ENCODE measurements at regions not wholly inside any gene's neighbourhood (a gene's known extent, or its start where the extent isn't known, plus 50 kb on each side); places are given as distances from the start of the nearest gene placed in this dataset.

DNA sequence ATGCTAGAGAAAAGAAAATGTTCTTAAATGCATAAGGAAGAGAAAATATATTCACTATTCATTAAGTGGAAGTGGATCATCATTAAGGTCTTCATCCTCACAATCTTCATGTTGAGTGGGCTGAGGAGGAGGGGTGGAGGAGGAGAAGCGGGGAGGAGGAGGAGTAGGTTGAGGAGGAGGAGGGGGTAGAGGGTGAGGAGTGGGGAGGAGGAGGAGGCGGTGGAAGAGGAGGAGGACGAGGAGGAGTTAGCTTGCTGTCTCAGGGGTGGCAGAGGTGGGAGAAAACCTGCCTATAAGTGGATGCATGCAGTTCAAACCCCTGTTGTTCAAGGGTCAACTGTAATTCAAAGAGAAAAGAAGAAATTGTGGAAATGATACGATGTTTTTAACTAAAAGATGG lies 71.6 kb downstream of the MYEOV start:
- no peak for DNase-seq

DNA sequence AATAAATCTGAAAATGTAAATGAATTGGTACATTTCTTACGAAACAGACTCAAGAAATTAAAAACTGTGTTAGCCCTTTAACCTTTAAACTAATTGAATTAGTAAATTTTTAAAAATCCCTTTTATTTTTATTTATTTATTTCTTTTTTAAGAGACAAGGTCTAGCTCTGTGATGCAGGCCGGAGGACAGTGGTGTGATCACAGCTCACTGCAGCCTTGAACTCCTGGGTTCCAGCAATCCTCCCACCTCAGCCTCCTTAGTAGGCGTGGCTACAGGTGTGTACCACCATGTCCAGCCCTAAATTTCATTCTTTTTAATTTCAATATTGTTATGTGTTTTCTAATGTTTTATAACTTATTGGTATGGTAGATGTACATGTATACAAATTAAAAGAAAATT lies 72.6 kb downstream of the MYEOV start:
- no peak for DNase-seq

DNA sequence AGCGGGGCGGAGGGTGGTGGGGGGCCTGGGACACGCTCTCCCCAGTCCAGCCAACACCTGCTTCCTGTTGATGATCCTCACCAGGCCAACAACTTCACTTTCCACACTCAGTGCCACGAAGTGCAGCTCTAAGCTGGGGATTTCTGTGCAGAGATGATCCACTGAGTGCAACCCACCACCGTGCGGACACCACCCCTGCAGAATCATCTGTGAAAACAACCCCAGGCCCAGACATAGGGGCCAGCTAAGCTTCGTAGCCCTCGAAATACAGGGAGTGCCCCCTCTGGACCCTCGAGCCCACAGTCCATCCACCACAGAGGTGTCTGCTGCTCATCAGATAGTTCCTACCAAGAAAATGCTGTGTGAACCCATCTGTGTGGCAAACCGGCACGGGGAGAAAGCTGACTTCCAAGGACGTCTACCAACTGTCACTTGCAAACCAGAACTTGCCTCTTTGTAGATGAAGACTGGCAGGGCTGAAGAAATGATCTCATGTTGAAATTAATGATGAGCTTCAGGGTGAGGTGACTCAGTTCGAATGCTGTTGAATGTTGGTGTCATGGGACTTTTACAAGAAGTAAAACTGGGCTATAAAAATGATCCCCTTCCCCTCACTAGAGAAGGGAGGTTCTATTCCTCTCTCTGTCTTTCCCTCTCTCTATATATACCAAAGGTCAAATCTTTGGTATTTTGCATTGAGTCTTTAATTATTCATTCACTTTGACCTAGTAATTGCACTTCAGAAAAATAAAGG lies 73.4 kb downstream of the MYEOV start:
- DNase-seq = no peak

- DNase-seq = no peak
Measured at GRCh38 chr11:69368119-69368880, 74.3 kb downstream of the MYEOV start.

GRCh38 chr11:69369210-69369825 lies 75.4 kb downstream of the MYEOV start:
- no peak for DNase-seq

GRCh38 chr11:69369945-69370344 lies 76.0 kb downstream of the MYEOV start:
- DNase-seq = no peak

DNA sequence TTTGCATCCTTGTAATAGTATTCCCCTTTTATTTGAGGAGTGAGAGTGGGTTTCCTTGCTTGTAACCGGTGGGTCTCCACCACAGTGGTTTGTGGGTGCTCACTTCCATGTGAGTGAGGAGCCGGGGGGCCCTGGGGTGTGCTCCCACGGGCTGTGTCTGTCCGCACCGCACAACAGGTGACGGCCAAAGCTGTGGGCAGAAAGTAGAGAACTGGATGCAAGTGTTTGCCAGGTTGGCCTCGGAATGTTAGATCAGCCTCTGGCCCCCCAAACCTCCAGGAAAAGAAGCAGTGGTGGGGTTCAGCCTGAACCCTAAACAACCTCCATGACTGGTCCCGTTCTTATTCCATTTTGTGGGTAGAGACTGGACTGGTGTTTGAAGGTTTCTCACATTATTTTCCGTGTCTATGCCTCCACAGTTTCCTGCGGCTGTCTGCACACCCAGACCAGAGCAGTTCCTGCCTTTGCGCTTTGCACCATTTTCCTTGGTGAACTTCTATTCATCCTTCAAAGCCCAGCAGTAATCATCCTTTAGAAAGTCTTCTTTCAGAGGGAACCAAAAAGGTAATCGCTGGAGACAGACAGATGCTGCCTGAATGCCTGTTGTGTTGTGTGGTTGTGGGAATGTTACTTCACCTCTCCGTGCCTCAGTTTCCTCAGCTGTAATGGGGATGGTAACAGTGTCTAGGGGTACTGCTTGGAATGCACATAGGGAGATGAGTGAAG lies 77.2 kb downstream of the MYEOV start:
- DNase-seq = no peak

GRCh38 chr11:69371731-69372588 lies 78.0 kb downstream of the MYEOV start:
- no peak for DNase-seq

DNA sequence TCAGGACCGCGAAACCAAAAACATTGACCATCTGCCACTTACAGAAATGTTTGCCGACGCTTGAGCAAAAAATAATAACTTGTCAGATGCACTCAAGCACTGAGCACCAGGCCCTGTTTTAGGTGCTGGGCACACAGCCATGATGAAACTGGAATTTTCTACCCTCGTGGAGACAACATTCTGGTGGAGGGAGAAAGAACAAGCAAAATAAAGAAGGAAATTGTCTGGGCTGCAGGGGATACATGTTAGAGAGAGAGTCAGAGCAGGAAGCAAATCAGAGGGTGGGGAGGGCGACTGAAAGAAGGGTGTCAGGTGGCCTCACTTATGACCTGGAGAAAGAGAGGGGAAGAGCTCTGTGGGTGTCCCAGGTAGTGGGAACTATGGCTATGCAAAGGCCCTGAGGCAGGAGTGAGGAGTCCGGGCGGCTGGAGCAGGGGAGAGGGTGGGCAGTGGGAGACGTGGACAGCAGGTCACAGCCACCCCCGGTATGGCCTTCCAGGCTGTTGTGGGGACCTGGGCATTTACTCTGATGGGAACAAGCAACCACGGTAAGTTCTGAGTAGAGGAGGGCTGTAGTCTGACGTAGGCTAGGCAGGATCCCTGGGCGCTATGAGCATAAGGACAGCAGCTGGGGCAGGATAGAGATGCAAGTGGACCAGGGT lies 78.8 kb downstream of the MYEOV start:
- no peak for DNase-seq

DNA sequence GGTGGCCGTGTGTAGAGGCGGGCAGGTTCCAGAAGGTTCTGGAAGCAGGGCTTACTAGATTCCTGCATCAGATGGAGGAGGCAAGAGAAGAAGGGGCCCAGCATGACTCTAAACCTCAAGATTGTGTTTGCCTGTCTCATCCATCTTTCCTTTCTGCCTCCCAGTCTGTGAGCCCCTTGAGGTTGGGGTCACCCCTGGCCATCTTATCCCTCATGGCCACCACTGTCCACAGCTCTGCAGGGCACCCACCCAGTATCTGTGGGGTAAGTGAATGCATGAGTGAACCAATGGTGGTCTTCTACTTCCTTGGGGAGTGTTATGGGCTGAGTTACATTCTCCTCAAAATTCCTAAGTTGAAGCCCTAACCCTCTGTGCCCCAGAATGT lies 79.3 kb downstream of the MYEOV start:
- no peak for DNase-seq

GRCh38 chr11:69374110-69374945 lies 80.4 kb downstream of the MYEOV start:
- DNase-seq = peak; percentile 7

- DNase-seq = peak; percentile 6
Measured at GRCh38 chr11:69374946-69375310, 81.0 kb downstream of the MYEOV start.

DNA sequence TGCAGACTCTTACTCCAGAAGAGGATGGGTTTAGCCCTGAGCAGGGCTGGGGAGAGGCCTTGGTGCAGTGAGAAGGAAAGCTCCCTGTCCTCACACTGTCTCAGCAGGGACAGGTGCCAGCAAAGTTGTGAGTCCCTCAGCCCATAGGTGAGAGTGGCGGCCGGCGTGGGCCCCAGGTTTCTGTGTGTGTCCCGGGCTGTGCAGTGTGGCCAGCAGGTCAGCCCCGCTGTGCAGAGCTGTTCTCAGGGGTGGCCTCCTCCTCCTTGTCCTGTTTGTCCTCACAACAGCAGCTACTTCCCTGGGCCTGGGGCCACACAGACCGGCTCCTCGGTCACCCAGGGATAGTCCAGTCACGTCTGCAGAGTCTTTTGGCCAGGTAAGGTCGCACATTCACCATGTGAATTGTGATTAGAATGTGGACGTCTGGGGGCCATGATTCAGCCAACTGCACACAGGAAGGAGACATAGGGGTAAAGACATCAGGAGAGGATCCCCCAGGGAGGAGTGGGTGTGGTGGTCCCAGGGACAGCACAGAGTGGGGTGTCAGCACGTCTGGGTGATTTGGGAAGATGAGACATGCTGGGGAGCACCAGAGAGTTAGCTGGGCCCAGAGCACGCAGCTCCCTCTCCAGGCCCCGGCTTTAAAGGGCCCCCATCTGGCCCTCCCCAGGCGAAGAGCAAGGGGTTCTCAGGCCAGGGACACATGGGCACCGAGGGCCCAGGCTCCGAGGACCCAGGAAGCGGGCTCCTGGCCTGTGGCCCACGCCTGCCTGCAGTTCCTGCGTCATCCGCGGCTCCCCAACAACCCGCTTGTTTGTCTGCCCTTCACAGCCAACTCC lies 81.6 kb downstream of the MYEOV start:
- peak; percentile 6 for DNase-seq

- DNase-seq = no peak
Measured at GRCh38 chr11:69376155-69377028, 82.4 kb downstream of the MYEOV start.

DNA sequence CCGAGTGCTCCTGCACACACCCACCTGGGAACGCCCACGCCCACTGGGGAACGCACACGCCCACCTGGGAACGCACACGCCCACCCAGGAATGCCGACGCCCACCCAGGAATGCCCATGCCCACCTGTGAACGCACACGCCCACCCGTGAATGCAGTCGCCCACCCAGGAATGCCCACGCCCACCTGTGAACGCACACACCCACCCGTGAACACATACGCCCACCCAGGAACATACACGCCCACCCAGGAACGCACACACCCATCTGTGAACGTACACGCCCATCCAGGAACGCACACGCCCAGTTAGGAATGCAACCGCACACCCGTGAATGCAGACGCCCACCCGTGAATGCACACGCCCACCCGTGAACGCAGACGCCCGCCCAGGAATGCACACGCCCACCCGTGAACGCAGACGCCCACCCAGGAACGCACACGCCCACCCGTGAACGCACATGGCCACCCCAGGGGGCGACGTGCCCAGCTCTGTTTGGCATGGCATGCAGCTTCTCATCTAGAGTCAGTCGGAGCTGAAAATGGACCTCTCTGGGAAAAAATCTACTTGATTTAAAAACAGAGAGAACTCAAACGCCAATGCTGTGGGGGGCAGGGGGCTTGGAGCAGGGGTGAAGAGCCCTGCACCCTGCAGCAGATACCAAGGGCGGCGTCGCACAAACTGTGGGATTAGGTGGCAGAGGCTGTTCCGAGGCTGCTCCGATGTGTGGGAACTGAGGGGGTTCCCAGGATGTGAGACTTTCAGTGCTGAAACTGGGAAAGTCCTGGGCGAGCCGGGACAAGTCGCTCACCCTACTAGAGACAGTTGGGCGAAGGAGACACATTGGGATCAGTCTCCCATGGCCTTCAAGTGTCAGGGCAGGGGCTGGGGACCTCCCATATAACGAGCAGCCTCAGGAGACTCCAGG lies 83.3 kb downstream of the MYEOV start:
- DNase-seq = no peak

- DNase-seq = no peak
Measured at GRCh38 chr11:69377953-69378302, 84.0 kb downstream of the MYEOV start.

DNA sequence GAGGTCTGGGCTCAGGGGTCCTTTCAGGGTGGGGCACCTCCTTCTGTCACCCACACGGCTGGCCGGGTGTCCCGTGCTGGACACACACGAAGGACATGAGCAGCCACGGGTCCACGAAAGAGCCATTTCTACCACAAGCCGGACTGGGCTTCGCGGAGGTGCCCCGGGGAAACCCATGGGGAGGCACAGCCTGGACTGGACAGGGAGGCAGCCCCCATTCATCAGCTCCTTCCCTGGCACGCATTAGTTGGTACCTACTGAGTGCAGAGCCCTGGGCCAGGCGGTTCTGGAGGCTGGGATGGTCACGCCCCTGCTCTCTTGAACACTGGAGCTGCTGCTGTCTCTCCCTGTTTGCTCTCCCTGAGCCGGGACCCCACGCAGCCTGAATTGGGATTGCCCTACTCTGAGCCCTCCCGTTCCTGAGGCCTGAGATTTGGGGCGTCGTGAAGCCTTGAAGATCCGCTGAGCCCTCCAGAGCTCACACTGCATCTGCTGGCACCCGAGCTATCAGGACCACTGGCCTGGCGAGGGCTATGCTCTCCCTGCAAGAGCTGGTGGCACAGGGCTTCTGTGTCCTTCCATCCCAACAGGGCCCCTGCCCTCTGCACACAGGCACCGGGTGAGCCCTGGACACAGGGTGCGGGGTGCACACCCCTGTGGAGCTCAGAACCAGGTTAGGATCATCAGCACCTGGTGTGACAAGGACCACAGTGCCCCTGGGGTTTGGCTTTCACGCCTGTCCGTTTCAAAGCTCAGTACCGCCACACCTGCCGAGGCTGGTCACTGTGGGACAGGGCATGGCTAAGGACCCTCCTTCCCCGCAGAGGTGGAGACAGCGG lies 84.6 kb downstream of the MYEOV start:
- DNase-seq = no peak
